ENCODE measurements at regions not wholly inside any gene's neighbourhood (a gene's known extent, or its start where the extent isn't known, plus 50 kb on each side); places are given as distances from the start of the nearest gene placed in this dataset.

GRCh38 chr6:30806581-30807183 lies 62.3 kb upstream of the IER3 start:
- no peak for DNase-seq

GRCh38 chr6:30804333-30804732 lies 60.0 kb upstream of the IER3 start:
- no peak for DNase-seq

DNA sequence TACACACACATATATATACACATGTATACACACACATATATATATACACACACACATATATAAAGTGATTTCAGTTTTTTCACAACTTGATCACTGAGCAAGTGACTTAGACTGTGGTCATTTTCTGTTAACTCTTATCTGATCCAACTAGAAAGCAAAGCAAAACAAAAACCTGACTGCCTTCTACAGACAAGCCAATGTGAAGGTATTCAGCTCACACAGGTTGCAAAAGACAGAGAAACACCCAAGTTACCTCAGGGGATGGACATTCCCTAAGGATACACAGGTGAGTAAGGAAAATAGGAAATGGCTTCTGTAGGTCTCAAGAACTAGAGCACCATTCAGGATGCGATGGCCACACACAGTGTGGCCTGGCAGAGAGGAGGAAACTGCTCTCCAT lies 58.4 kb upstream of the IER3 start:
- no peak for DNase-seq

GRCh38 chr6:30801950-30802349 lies 57.6 kb upstream of the IER3 start:
- no peak for DNase-seq

GRCh38 chr6:30800871-30801270 lies 56.5 kb upstream of the IER3 start:
- no peak for DNase-seq

- DNase-seq = no peak
These were observed 54.9 kb upstream of the IER3 start for GRCh38 chr6:30799210-30799609.

DNA sequence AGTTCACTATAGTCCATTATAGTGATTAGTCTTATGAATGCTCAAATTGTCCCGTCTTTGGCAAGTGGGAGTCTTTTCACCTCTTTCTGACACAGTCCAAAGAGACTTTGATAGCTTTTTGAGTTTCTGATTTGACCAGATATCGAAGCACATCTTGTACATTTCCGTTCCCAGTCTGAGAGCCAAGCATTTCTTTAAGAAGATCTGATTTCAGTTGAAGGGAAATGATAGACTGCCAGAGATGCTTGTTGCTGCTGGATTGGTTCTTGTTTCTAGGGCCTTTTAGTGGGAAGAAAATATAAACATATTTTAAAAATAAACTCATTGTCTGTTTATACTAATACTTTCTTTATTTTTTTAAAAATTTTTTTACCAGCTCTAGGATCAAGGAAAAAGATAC lies 54.1 kb upstream of the IER3 start:
- DNase-seq = no peak

DNA sequence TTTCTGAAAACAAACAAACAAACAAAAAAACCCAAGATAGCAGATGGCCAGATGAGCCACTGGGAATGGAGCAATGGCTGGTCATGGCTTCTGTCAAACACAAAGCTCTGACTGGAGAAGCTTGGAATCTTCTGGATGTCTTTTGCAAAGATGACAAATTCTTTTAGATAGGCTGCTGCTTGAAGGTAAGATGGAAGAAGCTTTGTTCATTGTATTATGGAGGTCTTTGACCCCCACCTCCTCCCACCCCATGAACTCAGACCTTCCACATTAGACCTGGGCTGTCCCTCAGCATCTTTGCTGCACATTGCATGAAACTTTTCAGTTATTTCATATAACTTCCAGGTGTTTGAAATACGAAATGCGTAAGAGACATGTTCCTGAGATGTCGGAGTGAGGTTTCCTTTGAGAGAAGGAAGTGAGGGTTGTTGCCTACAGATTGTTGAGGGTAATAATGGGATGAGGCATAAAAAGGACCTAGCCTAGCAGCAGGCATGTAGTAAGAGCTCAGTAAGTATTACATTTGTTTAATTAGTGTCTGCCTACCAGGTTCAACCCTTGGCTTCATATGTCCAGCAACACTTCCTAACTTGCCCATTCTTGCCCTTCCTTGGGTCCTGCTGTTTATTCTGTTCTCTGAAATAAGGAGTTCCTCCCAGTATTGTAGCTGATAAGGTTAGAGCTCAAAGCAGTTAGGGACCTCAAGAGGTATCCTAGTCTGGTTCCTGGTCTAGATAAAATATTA lies 51.4 kb upstream of the IER3 start:
- no peak for DNase-seq
